CD4-positive, alpha-beta T cell treated with Interleukin-21 for 1 hour (primary cell): ENCODE measurements at regions not wholly inside any gene's neighbourhood (a gene's known extent, or its start where the extent isn't known, plus 50 kb on each side); places are given as distances from the start of the nearest gene placed in this dataset.

ENCODE experiments used
- DNase-seq: peaks from one replicate; pipeline ENCODE4 v3.0.0-alpha.2; 2020

DNA sequence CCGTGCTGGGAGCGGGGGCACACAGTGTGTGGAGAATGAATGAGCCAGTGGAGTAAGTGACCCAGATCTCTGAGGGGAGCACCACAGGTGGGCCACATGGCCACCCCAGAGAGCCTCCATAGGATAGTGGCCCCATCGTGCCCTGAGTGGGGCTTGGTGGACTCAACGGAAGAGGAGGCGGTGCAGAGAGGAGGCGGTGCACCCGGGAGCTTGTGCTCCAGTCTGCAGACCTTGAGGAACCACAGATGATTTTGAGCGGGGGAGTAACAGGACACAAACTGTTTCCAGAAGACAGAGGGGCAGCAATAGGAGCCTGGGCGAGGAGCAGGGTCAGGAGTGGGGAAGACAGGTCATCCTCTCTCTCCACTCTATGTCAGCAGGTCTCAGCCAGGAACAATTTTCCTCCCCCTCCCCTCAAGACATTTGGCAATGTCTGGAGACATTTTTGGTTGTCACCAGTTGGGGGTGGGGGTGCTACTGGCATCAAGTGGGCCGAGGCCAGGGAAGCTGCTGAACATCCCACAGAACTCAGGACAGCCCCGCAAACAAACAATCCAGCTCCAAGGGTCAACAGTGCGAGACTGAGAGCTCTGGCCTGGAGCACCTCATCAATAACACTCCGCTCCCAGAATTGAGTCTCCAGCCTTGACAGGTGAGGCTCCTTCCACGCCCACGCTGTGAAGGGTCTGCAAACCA is 182.2 kb downstream of the USP12 start:
- no peak for DNase-seq

DNA sequence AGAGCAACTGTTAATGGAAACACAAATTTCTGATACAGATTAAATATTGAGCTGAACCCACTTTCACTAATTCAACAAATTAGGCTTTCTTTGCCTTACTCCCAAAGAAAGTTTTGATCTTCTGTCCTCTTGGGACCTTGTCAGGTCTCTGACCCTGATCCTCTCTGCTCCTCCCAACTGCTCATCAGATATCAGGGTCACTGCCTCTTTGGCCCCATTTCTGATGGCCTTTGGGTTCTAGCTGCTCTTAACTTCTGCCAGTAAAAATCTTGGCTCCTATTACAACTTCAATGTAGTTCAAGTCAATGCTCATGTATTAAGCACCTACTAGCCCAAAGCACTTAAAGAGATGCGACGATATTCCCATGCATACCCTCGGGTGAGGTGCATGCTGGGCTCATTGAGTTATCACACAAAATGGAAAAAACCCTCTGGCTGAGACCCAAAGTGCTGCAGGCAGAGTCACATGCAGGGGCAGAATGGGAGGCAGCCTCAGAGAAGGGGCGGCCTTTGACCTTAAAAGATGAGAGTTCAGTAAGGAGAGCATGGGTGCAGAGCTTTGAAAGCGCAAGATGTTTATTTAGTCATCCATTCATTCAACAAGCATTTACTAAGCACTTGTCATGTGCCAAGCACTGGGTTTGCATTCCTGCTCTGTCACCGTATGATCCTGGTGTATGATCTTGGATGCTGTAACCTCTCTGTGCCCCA is 183.4 kb downstream of the USP12 start:
- DNase-seq: no peak

DNA sequence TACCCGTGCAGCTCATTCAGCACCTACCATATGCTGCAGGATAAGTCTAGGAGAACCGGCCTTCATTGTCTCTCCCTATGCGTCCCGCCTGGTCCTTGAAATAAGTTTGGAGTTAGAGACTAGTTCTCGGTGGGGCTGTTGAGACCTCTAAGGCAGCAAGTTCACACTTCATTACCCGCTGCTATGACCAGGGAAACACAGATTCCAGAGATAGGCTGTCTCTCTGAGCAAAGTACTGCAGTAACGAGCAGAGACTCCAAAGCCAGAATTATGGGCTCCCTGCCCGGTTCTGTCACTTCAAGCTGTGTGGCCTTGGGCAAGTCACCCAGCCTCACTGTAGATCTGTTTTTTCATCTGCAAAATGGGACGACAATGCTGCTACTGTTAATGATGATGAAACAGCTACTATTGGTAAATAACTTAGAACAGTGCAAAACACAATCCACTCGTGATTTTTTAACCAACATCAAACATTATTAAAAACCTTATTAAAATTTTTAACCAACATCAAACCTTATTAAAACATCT is 184.1 kb downstream of the USP12 start:
- no peak for DNase-seq

DNA sequence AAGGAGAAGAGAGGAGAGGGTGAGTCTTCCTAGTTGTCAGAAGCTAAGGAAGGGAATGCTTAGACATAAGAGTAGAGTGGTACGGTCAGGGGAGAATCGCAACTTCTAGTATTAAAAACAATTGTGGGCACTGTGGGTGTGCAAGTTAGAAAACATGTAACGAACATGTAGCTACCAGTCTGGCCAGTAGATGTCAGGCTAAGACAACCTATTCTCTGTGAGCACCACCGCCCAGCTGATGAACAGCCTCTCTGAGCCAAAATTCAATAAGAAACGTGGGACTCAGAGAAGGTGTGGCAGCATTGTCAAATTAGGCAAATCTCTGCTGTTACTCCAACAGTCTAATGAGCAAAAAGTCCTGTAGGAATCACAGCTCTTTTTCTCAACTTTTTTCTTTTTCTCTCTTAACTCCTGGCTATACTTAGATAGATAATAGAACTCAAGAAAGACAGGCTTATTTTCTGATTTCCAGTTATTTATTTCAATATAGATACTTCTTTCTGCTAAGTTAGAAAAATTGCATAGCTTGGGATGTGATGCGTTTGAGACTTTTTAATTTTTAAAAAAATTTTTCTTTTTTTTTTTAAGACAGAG is 186.2 kb downstream of the USP12 start:
- peak; percentile 78 for DNase-seq

DNA sequence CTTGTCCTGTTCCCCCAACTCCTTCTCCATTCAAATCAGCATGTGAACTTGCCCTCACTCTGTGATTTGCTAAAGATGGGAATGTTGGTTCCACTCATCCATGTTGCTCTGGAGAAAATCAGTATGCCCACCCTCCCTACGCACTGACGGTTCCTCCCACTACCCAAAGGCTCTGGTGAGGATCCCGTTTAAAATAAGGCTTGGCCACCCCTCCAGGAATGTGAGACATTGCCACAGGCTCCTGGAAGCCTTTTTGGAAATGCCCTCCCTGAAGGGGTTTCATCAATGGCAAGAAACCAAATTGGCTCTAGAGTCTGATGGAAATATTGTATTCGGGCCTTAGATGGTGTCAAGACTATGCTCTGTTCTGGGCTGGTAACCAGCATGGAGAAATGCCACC is 187.3 kb downstream of the USP12 start:
- DNase-seq: no peak

DNA sequence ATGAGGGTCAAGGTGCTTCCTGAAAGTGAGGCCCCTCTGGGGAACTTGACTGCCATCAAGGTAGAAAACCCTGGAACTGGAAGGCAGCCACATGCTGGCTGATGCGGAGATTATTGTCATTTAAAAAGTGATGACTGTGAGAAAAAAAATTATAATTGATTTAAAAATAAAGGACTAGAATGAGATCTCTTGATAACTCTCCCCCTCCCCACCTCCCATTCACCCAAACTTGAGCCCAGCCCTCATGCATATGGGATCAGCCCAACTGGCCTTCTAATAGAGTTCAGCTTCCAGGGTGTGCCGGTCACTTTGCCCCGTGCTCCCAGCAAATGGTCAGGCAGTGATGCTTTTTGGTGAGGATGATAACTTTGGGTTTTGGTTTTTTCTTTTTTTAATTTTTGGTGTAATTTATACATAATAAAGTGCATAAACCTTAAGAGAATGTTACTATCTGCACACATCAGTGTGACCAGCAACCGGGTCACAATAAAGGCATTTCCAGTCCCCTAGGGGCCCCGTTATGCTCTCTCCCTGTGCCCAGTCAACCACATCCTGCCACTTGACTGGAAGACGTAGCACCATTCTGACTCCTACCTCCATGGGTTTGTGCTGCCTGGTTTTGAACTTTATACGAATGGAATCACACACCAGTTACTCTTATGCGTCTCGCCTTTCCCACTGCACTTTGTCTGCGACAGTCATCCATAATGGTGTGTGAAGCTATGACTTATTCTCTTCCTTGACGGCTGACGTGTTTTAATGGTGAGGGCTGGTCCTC is 187.9 kb downstream of the USP12 start:
- no peak for DNase-seq

DNA sequence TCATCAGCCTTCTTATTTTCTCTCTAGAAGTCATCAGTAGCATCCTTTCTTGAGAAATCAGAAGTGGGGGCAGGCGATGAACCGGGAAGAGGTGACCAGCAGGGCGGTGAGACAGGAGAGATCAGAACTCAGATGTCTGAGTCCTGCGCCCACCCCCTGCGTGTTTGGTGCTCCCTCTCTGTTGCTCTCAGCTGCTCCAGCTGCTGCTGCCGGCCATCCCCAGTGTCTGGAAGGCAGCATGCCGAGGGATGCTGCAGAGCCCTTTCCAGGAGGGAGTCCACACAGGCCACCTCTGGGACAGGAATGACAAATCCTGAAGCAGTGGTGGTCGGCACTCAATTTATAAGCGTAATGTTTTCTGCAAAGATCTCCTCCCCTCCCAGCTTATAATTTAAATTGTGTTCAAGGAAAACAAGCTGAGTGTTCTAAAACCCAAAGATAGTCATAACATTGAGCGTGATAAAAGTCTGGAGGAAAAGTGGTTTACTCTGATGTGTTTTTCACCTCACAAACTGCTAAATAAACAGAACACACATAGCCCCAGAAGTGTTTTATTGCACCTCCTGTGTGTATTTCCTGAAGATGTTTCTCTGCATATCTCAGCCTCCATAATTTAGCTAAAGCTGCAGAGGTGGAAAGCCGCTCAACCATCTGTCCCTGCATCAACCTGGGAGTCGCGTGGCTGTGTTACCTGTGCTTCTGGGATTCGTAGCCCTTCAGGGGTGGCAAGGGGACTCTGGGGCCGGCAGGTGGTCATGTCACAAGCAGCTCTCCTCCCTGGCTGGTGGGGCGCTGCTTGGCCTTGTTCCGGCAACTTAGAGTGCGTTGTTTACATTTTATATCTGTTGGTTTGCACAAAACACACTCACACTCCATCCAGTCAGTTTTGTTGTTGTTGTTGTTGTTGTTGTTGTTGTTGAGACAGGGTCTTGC is 191.2 kb downstream of the USP12 start:
- DNase-seq: no peak

DNA sequence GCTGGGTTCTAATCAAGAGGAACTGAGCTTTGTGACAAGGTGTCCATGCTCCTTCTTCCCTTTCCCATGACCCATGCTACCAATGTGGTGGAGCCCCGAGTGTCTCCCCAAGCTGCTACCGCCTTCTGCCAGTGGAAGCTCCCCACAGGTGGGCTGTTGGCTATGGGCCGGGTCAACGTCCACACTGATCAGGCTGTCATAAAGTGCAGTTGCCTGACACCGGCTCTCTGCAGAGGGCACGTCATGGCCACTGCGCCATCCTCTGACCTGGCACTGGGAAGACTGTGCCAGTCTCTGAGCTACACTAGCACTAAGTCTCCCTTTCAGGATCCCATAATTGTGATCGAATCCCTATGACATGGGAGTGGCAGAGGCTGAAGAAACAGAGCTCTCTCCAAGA is 192.3 kb downstream of the USP12 start:
- no peak for DNase-seq

DNA sequence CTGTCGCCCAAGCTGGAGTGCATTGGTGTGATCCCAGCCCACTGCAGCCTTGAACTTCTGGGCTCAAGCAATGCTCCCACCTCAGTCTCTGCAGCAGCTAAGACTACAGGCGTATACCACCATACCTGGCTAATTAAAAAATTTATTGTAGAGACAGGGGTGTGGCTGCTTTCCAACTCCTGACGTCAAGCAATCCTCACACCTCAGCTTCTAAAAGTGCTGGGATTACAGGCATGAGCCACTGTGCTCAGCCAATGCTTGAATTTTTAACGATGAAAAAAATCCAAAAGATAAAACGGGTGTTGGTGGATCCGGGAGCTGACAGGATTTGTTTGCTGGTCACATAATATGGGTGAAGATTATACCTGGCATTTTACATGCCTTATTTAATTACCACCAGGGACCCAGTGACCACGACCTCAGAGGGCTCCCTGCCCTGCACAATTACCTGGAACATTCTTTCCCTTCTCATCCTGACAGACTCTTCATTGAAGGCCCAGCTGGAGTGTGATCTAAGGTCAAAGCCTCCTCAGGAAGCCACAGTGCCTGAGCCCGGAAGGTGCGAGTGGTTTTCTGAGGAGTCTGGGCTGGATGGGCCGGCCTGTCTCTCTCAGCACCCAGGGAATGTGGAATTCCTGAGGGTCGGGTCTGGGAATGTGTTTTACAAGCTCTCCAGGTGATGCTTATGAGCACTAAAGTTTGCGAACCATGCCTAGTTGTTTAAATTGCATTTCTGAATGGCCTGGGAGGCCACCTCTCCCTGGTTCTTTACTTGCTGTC is 193.3 kb downstream of the USP12 start:
- no peak for DNase-seq

DNA sequence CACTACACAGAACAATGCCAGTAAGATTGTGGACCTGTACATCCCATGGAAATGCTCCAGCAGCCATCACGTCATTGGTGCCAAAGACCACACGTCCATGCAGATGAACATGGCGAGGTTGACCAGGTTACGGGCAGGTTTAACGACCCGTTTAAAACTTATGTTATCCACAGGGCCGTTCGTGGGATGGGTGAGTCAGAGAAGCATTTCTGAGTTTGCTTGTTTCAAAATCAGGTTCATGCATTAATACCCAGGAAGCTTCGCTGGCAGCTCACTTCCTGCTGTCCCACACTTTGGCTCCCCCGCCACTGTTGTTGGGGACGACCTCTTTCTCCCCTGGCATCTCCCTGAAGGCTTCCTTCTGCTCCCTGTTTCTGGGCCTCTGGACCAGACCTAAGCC is 194.1 kb downstream of the USP12 start:
- no peak for DNase-seq

DNA sequence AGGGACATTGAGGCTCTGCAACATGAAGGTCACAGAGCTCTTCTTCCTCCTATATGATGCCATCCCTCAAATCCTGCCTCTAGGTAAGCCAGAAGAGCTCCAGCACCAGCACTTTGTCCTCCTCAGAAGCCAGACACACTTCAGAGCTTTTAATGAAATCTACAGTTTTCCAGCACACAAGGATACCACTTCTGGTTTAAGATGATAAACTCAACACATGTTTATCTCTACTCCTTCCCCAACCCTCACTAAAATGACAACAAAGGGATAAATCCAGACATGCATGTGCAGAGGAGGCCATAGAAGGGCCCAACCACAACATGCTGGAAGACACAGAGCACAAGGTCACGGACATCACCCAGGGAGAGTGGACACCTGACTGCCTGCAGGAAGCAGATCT is 195.3 kb downstream of the USP12 start:
- no peak for DNase-seq

DNA sequence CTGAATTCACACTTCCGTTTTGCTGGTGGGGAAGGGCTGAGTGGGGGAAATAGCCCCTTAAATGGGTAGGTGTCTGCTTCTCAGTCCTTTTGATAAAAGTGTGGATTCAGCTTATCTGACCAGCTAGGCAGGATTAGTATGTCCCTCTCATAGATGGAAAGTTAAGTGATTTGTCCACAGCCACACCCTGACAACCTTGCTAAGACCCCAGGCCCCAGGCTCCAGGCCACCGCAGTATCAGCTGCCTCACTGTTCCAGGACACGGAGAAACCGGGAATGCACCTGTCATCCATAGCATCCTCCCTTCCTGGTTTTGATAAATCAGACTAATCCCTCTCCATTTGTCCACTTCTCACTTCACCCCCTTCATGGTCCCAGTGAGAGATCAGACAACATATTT is 197.7 kb downstream of the USP12 start:
- no peak for DNase-seq

DNA sequence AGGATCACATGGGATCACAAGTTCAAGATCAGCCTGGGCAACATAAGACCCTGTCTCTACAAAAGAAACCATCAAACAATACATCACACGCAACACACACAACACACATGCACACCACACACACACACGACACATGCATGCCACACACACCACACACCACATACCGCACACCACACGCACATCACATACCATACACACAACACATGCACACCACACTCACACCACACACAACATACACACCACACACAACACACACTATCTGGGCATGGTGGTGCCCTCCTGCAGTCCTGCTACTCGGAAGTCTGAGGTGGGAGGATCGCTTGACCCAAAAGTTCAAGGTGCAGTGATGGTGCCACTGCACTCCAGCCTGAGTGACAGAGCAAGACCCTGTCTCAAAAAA is 198.3 kb downstream of the USP12 start:
- DNase-seq: no peak

DNA sequence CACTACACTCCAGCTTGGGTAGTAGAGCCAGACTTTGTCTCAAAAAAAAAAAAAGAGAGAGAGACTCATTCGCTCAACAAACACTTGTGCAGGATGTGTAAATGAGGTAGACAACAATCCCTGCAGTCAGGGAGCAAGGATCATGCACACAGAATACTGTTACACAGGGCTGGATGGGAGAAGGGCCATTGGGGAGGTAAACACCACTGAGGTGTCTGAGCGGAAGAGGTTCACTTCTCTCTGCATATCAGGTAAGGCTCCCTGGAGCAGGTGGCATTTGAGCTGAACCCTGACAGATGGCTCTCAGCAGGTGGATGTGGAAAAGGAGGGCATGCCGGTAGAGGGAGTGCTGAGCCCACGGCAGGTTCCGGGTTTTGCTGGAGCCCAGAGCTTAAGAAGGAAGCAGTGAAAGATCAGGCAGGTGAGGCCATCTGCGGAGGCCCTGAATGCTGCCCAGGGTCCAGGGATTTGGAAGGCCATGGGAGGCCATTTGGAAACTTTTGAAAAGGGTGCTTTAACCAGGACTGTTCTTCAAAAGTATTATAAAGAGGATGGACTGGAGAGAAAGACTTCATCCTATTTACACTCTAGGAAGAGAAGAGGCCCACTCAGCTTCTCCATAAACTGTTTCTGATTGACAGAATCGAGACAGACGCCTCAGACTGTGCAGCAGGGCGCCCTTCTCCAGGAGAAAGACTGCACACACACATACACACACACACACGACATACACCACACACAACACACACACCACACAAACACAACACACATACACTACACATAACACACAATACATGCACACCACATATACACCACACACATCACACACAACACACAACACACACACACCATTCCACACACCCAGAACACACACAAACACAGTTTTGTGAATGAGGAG is 199.4 kb downstream of the USP12 start:
- DNase-seq: no peak

DNA sequence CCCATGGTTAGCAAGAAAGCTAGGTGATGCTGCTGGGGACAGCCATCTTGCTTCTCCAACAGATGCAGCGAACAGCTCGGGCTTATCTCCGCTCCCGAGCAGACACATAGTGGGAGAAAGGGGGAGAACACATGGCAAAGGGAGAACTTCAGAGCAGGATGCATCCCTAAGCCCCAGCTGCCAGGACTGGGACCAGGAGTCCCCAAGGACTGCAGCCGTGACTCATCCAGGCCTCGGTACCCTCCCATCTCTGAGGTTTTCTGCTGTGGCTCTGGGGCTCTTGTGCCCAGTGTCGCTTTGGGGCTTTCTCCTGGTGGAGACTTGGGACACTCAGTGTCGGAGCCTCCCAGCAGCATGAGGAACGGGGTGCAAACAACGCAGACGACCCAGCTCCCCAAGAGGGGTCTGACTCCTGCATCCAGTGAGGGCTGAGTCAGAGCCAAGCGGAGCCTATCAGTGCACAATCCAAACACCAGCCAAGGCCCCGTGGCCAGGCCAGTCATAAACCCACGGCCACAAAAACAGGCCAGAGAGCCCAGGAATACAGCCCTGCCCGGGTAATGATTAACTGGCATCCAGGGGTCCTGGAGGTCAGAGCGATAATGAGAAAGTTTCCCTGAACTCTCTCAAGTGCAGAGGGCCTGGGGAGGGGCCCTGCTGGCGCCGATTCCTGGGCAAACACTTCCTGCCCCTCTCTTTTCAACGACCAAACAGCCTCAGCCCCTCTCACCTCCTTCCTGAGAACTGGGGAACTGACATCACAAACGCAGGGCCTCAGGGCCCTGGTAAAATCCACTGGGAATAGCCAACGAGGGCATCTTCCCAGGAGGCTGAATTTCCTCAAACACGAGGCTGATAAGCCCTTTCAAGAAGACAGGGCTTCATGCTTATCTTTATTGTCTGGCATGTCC is 202.9 kb downstream of the USP12 start:
- no peak for DNase-seq

DNA sequence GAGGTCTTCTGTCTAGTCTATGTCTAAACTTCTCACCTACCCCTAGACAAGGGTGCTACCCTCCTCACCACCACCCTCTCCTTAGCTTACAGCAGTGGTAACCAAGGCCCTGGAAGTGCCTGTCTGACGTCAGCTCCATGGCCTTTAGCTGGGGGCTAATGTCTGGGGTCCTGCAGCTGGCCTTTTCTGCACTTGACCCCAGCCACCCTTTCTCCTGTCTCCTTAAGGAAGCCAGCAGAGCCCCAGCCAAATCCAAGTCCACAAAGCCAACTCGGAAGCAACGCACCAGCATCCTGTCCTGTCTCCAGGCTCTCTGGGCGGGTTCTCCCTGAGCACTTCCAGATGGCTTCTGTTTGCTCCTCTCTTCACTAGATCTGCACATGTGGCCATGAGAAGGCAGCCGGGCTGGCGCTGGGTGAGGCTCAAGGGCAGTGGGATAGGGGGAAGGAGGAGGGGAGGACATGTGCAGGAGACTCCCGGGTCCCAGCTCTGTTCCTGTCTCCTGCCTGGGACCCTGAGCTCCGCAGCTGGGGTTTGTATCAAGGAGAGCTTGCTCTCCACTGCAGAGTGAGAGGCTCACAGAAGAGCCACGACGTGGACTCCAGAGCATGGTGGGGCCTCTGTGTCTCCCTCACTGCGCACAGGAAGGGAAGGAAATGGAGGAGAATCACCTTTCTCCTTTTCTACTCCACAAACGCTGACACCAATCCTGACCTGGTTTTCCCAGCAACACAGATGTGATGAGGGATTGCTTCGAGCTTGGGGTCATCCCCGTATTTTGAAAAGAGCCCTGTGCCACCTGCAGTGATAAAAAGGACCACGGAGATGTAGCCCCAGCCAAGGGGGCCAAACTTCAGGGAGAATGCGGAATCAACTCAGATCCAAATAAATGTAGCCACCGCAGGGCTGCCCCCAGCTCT is 204.2 kb downstream of the USP12 start:
- DNase-seq: no peak

DNA sequence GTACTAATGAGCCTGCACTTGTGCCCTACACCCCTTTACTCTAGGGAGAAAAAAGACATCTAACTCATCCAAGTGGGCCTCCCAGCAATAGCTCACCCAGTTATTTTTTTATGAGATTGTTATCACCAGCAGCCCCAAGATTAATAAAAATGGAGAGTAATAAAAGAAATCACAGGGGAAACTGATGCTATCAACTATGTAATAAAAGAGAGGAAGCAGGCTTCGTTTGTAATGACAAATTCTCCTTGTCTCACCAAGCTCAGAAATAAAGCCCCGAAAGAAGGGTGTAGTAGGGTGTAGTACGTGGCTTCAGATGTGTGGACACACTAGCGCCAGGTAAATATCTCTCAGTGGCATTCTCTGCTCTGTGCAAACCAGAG is 204.9 kb downstream of the USP12 start:
- no peak for DNase-seq
